GM13976 (cell line): ENCODE measurements at regions not wholly inside any gene's neighbourhood (a gene's known extent, or its start where the extent isn't known, plus 50 kb on each side); places are given as distances from the start of the nearest gene placed in this dataset.

ENCODE experiments used
- DNase-seq: peaks from one replicate; pipeline ENCODE4 v3.0.0; 2012; ENCODE audit warnings: low spot score
- in situ Hi-C: fragments of 300-500 bp; cut with MboI; formaldehyde crosslinking; loops from one replicate; pipeline ENCODE4 v1.12.0; 2022; ENCODE audit warnings: low sequenced_read_pairs, mixed read lengths, inconsistent platforms; ENCODE audit not compliant: unreplicated experiment
- TF ChIP-seq, protein P1 (sequence below): IDR thresholded peaks from 2 replicates; pipeline ENCODE4 v1.5.1; 2012; ENCODE audit warnings: borderline replicate concordance, mild to moderate bottlenecking; ENCODE audit not compliant: insufficient read depth; ENCODE audit errors: extremely low read depth, missing control alignments, control extremely low read depth

DNA sequence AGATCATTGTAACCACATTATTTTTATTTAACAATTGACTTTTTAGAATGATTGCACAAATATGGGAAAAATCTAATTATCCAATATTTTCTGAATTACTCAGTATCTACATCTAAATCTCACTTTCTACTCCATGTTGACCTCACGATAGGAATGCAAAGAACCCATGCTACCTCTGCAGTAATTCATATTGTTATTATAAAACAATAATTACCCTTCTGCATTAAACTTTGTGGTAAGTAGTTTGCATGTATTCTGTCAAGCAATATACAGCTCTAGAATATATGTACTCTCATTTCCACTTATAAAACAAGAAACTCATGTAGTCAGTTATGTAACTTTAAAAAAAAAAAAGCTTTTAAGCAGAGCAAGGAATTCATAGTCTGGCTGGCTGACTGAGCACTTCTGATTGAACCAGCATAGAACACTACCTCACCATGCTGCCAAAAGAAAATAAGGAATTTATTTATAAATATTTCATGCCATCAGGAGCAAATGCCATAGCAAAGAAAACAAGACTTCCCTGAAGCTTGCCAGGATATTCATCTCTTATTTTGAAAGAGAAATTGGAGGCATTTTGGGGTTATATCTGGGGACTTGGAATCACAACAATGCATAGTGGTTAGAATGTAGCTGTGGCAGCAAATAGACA is 895.7 kb downstream of the XPNPEP1 start:
- TF ChIP-seq, protein P1, sequence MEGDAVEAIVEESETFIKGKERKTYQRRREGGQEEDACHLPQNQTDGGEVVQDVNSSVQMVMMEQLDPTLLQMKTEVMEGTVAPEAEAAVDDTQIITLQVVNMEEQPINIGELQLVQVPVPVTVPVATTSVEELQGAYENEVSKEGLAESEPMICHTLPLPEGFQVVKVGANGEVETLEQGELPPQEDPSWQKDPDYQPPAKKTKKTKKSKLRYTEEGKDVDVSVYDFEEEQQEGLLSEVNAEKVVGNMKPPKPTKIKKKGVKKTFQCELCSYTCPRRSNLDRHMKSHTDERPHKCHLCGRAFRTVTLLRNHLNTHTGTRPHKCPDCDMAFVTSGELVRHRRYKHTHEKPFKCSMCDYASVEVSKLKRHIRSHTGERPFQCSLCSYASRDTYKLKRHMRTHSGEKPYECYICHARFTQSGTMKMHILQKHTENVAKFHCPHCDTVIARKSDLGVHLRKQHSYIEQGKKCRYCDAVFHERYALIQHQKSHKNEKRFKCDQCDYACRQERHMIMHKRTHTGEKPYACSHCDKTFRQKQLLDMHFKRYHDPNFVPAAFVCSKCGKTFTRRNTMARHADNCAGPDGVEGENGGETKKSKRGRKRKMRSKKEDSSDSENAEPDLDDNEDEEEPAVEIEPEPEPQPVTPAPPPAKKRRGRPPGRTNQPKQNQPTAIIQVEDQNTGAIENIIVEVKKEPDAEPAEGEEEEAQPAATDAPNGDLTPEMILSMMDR: no peak
- DNase-seq: no peak
- in situ Hi-C loops: no loop called here

DNA sequence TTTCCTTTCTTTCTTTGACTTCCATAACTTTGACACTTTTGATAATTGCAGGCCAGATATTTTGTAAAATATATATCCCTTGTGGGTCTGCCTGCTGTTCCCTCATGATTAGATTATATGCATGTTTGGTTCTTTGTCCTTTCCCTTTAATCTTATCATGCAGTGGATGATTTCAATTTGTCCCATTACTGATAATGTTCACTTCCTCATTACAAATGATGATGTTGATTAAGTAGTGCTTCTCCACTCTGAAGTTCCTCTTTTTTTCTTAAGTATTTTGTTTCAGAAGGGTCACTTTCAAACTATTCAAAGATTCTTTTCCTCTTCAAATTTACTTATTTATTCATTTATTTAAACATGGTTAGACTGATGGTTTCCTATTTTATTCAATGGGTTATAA is 898.1 kb downstream of the XPNPEP1 start:
- in situ Hi-C loops: no loop called here
- TF ChIP-seq, protein P1: no peak
- DNase-seq: no peak

DNA sequence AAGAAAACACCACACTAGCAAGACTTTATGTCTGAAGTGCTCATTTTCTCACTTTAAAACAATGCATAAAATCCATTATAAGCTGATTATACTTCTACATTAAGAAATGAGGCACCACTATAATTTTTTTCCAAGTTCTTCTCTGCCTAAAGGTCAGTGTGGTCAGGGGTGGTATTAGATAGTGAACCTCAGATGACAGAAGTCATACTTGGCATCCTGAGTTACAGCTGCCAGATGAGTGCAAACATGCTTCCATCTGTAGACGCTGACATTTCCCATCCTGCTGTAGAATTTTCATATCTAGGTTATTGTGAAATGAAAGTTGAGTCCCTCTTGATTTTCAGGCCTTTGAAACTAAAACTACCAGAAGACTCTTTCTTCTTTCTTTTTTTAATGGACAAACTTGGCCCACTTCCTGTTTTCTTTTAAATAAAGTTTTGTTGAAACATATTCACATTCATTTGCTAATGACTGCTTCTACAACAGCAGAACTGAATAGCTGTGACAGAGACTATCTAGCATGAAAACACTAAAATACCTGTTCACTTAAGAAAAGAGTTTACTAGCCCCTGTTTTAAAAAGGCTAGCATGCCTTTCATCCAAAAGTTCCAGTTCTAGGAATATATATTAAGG is 900.8 kb downstream of the XPNPEP1 start:
- in situ Hi-C loops: no loop called here
- no peak for DNase-seq
- TF ChIP-seq, protein P1: no peak

DNA sequence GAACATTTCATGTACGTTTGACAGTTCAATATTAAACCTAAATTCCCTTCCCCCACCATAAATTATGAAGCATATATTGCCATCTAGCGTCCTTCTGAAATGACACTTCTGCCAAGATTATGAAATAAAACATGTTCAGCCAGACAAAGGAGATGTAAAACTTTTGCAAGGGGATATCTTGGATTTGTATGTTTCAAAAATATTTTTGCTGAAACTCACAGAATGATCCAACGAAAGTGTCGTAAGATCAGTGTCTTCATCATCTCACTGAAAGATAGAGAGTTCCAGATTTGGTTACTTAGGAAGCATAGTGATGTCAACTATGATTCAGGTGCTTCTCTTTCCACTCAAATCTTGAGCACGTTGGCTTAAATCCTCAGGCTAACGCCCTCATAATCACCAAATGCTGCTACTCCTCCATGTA is 904.3 kb downstream of the XPNPEP1 start:
- in situ Hi-C loops: no loop called here
- no peak for DNase-seq
- TF ChIP-seq, protein P1: no peak

DNA sequence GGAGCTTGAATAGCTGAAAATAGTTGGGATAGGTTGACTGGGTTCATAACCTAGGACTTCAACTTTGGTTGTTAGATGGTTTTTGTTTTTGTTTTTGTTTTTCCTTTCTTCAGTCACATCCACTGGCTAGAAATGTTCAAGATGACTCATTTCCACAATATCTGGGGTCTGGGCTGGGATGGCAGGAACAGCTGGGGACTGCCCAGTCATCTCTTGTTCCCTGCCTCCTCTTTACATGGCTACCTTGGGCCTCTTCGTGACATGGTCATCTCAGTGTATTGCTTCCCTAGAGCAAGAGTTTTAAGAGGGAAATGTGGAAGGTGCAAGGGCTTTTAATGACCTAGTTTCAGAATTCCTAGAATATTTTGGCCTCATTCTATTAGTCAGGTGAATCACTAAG is 915.8 kb downstream of the XPNPEP1 start:
- TF ChIP-seq, protein P1: no peak
- in situ Hi-C loops: no loop called here
- no peak for DNase-seq

DNA sequence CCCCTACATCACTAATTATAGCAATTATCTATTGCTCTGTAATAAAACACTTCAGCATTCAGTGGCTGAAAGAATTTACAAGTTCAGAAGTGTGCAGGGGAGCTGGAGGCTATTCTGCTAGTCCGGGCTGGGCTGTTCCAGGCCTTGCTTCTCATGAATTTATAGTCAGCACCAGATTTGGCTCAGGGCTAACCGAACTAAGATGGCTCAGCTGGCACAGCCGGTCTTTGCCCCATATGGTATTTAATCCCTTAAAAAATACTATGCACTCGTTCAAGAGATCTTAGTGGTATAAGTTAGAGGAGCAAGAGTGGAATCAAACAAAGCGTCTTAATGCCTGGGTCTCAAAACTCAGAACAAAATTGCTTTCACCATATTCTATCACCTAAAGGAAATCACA is 932.9 kb downstream of the XPNPEP1 start:
- TF ChIP-seq, protein P1: no peak
- DNase-seq: no peak

More for the DNA sequence above, 932.9 kb downstream of the XPNPEP1 start:
- in situ Hi-C loops: no loop called here
